Hepatocyte (in vitro differentiated cells): ENCODE measurements at regions not wholly inside any gene's neighbourhood (a gene's known extent, or its start where the extent isn't known, plus 50 kb on each side); places are given as distances from the start of the nearest gene placed in this dataset.

Experiments used
- DNase-seq: peaks from one replicate; pipeline ENCODE4 v3.0.0-alpha.2; 2016; ENCODE audit warnings: low spot score
- H2AFZ ChIP-seq: fragments of 200-600 bp; sonication (generic); 2 replicates; pipeline ENCODE4 v1.6.0; 2016; ENCODE audit warnings: antibody characterized with exemption, mild to moderate bottlenecking
- H3K27ac ChIP-seq: fragments of 200-600 bp; sonication (generic); 2 replicates; pipeline ENCODE4 v1.5.1; 2016; ENCODE audit warnings: mild to moderate bottlenecking
- H3K27me3 ChIP-seq: fragments of 200-600 bp; sonication (generic); 2 replicates; pipeline ENCODE4 v1.6.1; 2016
- H3K36me3 ChIP-seq: fragments of 200-600 bp; sonication (generic); replicated peaks from 2 replicates; pipeline ENCODE4 v1.5.1; 2016; ENCODE audit warnings: low read depth; ENCODE audit not compliant: insufficient read depth
- H3K4me1 ChIP-seq: fragments of 200-600 bp; sonication (generic); 2 replicates; pipeline ENCODE4 v1.5.1; 2016; ENCODE audit warnings: mild to moderate bottlenecking, moderate library complexity; ENCODE audit not compliant: insufficient read depth
- H3K4me2 ChIP-seq: fragments of 200-600 bp; sonication (generic); 2 replicates; pipeline ENCODE4 v1.6.0; 2016
- H3K4me3 ChIP-seq: fragments of 200-600 bp; sonication (generic); 2 replicates; pipeline ENCODE4 v1.5.1; 2016; ENCODE audit warnings: mild to moderate bottlenecking
- H3K79me2 ChIP-seq: fragments of 200-600 bp; sonication (generic); 2 replicates; pipeline ENCODE4 v1.6.0; 2017; ENCODE audit warnings: mild to moderate bottlenecking
- H3K9me2 ChIP-seq: fragments of 200-600 bp; sonication (generic); replicated peaks from 2 replicates; pipeline ENCODE4 v1.6.0; 2017; ENCODE audit warnings: mild to moderate bottlenecking; ENCODE audit not compliant: insufficient read depth
- H3K9me3 ChIP-seq: fragments of 200-600 bp; sonication (generic); 2 replicates; pipeline ENCODE4 v1.5.1; 2016; ENCODE audit warnings: low read depth, mild to moderate bottlenecking
- H4K20me1 ChIP-seq: fragments of 200-600 bp; sonication (generic); 2 replicates; pipeline ENCODE4 v1.6.0; 2016; ENCODE audit warnings: mild to moderate bottlenecking; ENCODE audit not compliant: insufficient read depth, poor library complexity, severe bottlenecking
- CTCF ChIP-seq: fragments of 200-600 bp; sonication (generic); IDR thresholded peaks from 2 replicates; pipeline ENCODE4 v1.5.1; 2016; ENCODE audit warnings: antibody characterized with exemption, mild to moderate bottlenecking; ENCODE audit not compliant: poor library complexity
- EZH2 ChIP-seq: fragments of 200-600 bp; sonication (generic); IDR thresholded peaks from 2 replicates; pipeline ENCODE4 v1.6.1; 2016; ENCODE audit warnings: antibody characterized with exemption, mild to moderate bottlenecking, borderline replicate concordance
- EZH2phosphoT487 ChIP-seq: fragments of 200-600 bp; sonication (generic); IDR thresholded peaks from one replicate; pipeline ENCODE4 v1.6.1; 2018; ENCODE audit warnings: antibody characterized with exemption, mild to moderate bottlenecking, low read depth, moderate library complexity; ENCODE audit not compliant: unreplicated experiment, severe bottlenecking
- WGBS: methylation state at CpG from one replicate; pipeline ENCODE4 v1.1.6; 2016; ENCODE audit warnings: low lambda C conversion rate; ENCODE audit errors: missing lambda C conversion rate; 5-methylcytosine and 5-hydroxymethylcytosine counted together

DNA sequence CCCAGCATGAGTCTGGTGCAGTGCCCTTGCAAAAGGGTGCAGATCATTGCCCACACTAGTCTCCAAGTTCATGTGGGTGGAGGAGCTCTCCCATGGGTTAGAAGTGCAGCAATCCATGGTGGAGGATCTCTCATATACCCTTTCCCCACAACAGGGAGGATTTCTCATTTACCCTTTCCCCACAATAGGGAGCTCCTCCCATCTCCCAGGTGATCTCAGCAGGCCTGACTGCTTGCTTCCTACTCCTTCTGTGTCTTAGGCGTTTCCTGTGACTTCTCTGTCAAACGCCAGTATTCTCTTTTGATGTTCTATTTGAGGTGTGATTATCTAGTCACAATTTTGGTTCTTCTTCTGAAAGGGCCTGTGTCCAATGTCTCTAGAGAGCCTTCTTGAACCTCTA is 133.8 kb upstream of the RFX3 start:
- Histone ChIP-seq H3K36me3 (no peaks in the 10 kb centered on the region), H3K4me1 (no peaks in the 10 kb centered on the region), H3K4me2 (no peak overlapping the region), H3K9me2 (no peaks in the 10 kb centered on the region), H4K20me1 (no peaks in the 10 kb centered on the region), H3K9me3 (no peaks in the 10 kb centered on the region), H3K4me3 (no peak overlapping the region), H2AFZ (no peak overlapping the region), H3K79me2 (no peaks in the 10 kb centered on the region), H3K27ac (no peak overlapping the region), H3K27me3 (no peaks in the 10 kb centered on the region)
- 77% methylated on average over 2 of the region's 2 CpGs for WGBS
- no peak for DNase-seq
- no peak for TF ChIP-seq EZH2
- no peak for TF ChIP-seq CTCF
- TF ChIP-seq EZH2phosphoT487 = no peak

DNA sequence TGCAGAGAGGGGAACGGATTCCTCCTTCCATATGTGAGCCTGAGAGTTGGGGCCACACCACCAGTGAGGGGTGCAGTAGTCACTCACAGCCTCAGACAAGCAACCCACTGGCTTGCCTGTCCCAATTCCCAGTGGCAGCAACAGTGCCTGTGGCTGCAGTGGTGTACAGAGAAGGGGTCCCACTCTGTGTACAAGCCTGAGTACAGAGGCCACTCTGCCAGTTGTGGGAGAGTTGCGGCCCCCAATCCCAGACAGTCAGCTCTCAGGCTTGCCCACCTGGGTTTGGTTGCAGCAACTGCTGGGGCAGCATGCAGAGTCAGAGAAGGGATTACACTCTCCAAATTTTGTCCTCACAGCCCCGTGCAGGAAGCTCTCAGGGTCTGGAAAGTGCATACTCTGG is 133.2 kb upstream of the RFX3 start:
- Histone ChIP-seq H3K4me2 (no peak overlapping the region), H3K4me1 (no peaks in the 10 kb centered on the region), H3K27ac (no peak overlapping the region), H4K20me1 (no peaks in the 10 kb centered on the region), H3K9me3 (no peaks in the 10 kb centered on the region), H3K9me2 (no peaks in the 10 kb centered on the region), H2AFZ (no peak overlapping the region), H3K79me2 (no peaks in the 10 kb centered on the region), H3K36me3 (no peaks in the 10 kb centered on the region), H3K27me3 (no peaks in the 10 kb centered on the region), H3K4me3 (no peak overlapping the region)
- TF ChIP-seq EZH2phosphoT487 = no peak
- no peak for TF ChIP-seq EZH2
- TF ChIP-seq CTCF = no peak
- 92% methylated on average over 2 of the region's 3 CpGs for WGBS
- no peak for DNase-seq

- no peaks in the 10 kb centered on the region for H3K4me1 ChIP-seq
- no peaks in the 10 kb centered on the region for H3K9me3 ChIP-seq
- no peak overlapping the region for H2AFZ ChIP-seq
- DNase-seq = no peak
- no peaks in the 10 kb centered on the region for H3K36me3 ChIP-seq
- no peaks in the 10 kb centered on the region for H3K27me3 ChIP-seq
- H3K4me2 ChIP-seq = no peak overlapping the region
- no peak overlapping the region for H3K27ac ChIP-seq
- H3K4me3 ChIP-seq = no peak overlapping the region
- WGBS = 98% methylated on average over 2 of the region's 2 CpGs
- TF ChIP-seq EZH2phosphoT487 (no peak), CTCF (no peak), EZH2 (no peak)
- no peaks in the 10 kb centered on the region for H4K20me1 ChIP-seq
- no peaks in the 10 kb centered on the region for H3K79me2 ChIP-seq
- no peaks in the 10 kb centered on the region for H3K9me2 ChIP-seq
Observed at GRCh38 chr9:3656224-3656623, 130.4 kb upstream of the RFX3 start.
